Ovary (tissue), 7 donors: ENCODE measurements at regions not wholly inside any gene's neighbourhood (a gene's known extent, or its start where the extent isn't known, plus 50 kb on each side); places are given as distances from the start of the nearest gene placed in this dataset.

Experiments used
- DNase-seq, 5 donors: peaks; one replicate each; pipeline ENCODE4 v3.0.0-alpha.2; 2019 to 2020
- H3K27ac ChIP-seq, 2 donors: fragments of 200-600 bp; one replicate each; pipeline versions ENCODE4 v1.5.1 to v1.8.0; 2019 to 2022
- H3K27me3 ChIP-seq: fragments of 200-600 bp; one replicate; pipeline ENCODE4 v1.8.0; 2022
- H3K36me3 ChIP-seq: fragments of 200-600 bp; sonication (generic); one replicate; pipeline ENCODE4 v1.5.1; 2019
- H3K4me1 ChIP-seq: one replicate; pipeline ENCODE4 v1.8.1; 2013; ENCODE audit warnings: mild to moderate bottlenecking, moderate library complexity; ENCODE audit not compliant: insufficient read depth
- H3K4me3 ChIP-seq: fragments of 200-600 bp; sonication (generic); one replicate; pipeline ENCODE4 v1.5.1; 2017
- H3K9me3 ChIP-seq, 2 donors: fragments of 200-600 bp in 1 of 2; sonication (generic) in 1 of 2; one replicate each; pipeline versions ENCODE4 v1.5.1 to v1.8.1; 2013 to 2019; ENCODE audit warnings: mild to moderate bottlenecking in 1 of 2, moderate library complexity in 1 of 2
- EP300 ChIP-seq: sonication (generic); formaldehyde crosslinking; IDR thresholded peaks from one replicate; pipeline ENCODE4 v1.6.1; 2017; ENCODE audit warnings: antibody characterized with exemption
- POLR2A ChIP-seq: fragments of 450-650 bp; IDR thresholded peaks from one replicate; pipeline ENCODE4 v1.6.1; 2017; ENCODE audit warnings: antibody characterized with exemption, mild to moderate bottlenecking, moderate library complexity
- WGBS, 3 donors: extraction: QIAGEN DNeasy Blood & Tissue Kit in 1 of 3; methylation state at CpG; one replicate each; pipeline versions ENCODE4 v1.1.5 to v1.1.7; 2013 to 2017; 5-methylcytosine and 5-hydroxymethylcytosine counted together
- intact Hi-C, 4 donors: fragments of 100-400 bp; cut with DNase I; formaldehyde crosslinking; loops; one replicate each; pipeline versions ENCODE4 v1.11.0 to v1.15.1; 2022 to 2023
- TF ChIP-seq, protein P1 (sequence below), 3 donors: fragments of 450-650 bp in 2 of 3; fragments of 200-600 bp in 1 of 3; IDR thresholded peaks; one replicate each; pipeline versions ENCODE4 v1.5.1 to v1.8.0; 2016 to 2022; ENCODE audit warnings: antibody characterized with exemption in 3 of 3, mild to moderate bottlenecking in 1 of 3
- donor health status: DM: no; HTN: no; CAD: no; lungs with moderate emphysema.
- donor health status: DM: no; HTN: no; CAD: no.
- donor health status: Bipolar disorder and iron deficiency.
- donor health status: DM: no; HTN: no; CAD: no.
- donor health status: DM: yes; HTN: yes; CAD: no.

DNA sequence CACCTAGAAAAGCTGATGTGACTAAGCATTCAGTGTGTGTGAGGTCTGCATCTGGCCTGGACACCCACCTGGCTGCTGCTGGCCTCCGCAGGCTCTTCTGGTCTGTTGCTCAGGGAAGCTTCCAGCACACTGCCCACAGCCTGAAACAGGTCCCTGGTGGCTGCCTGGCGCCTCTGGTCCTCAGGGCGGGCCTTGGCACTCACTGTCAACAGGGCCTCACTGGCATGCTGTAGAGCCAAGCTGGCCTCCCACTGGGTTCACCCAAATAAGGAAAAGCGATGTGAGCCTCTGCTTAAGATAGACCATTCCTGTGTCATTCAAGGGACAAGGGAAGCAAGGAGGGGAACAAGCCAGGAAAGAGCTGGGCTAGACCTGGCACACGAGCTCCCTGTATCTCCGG is 70.6 kb upstream of the BCO1 start:
- no peaks in the 10 kb centered on the region for H3K36me3 ChIP-seq
- no peaks in the 10 kb centered on the region for H3K27me3 ChIP-seq
- H3K4me1 ChIP-seq: no peaks in the 10 kb centered on the region
- intact Hi-C loops: no loop called here
- no peak overlapping the region for H3K27ac ChIP-seq
- no peaks in the 10 kb centered on the region for H3K9me3 ChIP-seq
- WGBS, 3 donors: 73 to 87% (median 77%) methylated on average over 6 of the region's 6 CpGs
- H3K4me3 ChIP-seq: no peak overlapping the region
- TF ChIP-seq EP300 (no peak), POLR2A (no peak)
- TF ChIP-seq, protein P1, sequence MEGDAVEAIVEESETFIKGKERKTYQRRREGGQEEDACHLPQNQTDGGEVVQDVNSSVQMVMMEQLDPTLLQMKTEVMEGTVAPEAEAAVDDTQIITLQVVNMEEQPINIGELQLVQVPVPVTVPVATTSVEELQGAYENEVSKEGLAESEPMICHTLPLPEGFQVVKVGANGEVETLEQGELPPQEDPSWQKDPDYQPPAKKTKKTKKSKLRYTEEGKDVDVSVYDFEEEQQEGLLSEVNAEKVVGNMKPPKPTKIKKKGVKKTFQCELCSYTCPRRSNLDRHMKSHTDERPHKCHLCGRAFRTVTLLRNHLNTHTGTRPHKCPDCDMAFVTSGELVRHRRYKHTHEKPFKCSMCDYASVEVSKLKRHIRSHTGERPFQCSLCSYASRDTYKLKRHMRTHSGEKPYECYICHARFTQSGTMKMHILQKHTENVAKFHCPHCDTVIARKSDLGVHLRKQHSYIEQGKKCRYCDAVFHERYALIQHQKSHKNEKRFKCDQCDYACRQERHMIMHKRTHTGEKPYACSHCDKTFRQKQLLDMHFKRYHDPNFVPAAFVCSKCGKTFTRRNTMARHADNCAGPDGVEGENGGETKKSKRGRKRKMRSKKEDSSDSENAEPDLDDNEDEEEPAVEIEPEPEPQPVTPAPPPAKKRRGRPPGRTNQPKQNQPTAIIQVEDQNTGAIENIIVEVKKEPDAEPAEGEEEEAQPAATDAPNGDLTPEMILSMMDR (IDR thresholded peaks at IDR 0.05): no peak
- no peak for DNase-seq

DNA sequence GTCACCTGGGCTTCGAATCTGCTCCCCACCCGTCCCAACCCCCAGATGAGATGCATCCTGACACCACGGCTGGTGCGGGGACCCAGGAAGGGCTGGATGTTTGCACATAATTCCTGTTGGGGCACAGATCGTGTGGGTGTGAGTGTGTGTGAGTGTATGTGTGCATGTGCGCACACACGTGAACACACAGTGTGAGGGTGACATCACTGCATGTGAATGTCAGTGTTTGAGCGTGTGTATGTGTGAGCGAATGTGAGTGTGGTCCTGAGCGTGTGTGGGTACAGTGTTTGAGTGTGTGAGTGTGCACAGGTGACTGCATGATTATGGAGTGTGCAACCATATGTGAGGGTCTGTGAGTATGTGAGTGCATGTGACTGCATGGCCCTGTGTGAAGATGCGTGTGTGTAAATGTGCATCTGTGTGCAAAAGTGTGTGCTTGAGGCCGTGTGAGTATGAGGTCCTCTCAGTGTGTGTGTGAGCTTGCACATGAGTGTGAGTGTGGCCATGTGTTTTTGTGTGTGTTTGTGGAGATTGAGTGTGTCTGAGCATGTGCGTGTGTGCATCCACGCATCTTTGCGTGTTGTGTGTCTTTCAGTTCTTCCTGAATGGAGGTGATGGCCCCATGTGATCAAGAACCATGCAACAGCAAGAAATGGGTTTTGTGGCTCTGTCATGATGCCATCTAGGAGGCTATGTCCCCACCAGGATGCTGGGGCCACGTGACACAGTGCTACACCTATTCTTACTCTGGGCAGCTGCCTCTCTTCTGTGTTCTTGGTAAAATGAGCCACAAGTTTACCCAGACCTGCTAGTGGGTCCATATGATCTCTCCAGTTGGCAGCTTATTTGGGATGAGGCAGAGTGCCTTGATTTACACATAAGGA is 70.5 kb upstream of the GCSH start:
- H3K36me3 ChIP-seq: no peaks in the 10 kb centered on the region
- DNase-seq: no peak
- intact Hi-C loops: no loop called here
- no peak overlapping the region for H3K27ac ChIP-seq
- no peaks in the 10 kb centered on the region for H3K27me3 ChIP-seq
- TF ChIP-seq EP300 (no peak), POLR2A (no peak)
- TF ChIP-seq, protein P1 (IDR thresholded peaks at IDR 0.05): no peak
- no peaks in the 10 kb centered on the region for H3K9me3 ChIP-seq
- no peaks in the 10 kb centered on the region for H3K4me1 ChIP-seq
- H3K4me3 ChIP-seq: no peak overlapping the region
- 77 to 84% (median 83%) methylated on average over 16 of the region's 16 CpGs for WGBS, 3 donors

DNA sequence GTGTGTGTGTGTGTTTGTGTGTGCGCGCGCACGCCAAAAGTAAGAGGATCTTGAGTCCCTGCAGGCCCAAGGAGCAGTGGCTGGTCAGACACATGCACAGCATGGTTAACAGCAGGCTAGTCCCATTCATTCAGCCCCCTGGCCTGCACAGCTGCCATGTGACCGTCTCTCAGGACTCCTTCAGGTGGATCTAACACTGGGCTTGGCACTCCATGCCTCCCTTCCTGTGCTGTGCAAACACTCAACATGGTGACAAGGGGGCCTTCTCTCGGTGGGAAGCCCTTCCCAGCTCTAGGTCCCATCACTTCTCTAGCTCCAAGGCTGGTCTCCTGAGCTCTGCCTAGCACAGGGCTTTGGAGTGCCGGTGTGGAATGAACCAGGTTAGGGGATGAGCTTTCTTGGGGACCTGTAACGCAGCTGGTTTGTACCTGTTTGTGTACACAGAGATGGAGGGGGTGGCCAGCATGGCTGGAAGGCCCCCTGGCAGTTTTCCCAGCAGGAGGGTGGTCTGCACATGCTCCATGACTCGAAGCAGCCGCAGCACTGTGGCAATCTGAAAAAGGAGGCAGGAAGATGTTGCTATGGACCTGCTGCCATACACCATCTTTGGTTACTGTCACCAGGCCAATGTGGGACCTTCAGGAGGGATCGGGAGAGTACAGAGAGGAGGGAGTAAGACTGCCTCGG is 69.4 kb upstream of the GCSH start:
- H3K4me3 ChIP-seq: no peak overlapping the region
- intact Hi-C loops: no loop called here
- no peaks in the 10 kb centered on the region for H3K9me3 ChIP-seq
- no peak overlapping the region for H3K27ac ChIP-seq
- H3K36me3 ChIP-seq: no peaks in the 10 kb centered on the region
- H3K27me3 ChIP-seq: no peaks in the 10 kb centered on the region
- TF ChIP-seq, protein P1 (IDR thresholded peaks at IDR 0.05): no peak
- TF ChIP-seq EP300 (no peak), POLR2A (no peak)
- WGBS, 3 donors: 65 to 75% (median 71%) methylated on average over 12 of the region's 12 CpGs
- H3K4me1 ChIP-seq: no peaks in the 10 kb centered on the region
- no peak for DNase-seq

DNA sequence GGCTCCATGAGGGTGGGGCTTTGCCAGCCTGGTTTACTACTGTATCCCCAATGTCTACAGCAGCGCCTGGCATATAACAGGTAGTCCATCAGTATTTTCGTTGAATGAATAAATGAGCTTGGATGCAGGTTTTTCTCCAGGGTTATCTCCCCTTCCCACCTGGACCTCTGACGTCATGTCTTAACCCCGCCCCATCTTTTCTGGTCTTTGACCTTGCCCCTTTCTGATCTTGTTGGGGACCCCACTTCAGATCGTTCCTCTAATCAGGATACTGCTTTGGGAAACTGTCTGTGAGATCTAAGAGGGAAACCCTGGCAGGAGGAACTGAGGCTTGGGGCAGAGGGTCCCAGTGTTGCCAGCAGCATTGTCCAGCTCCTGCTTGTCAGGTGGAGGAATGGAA is 68.8 kb upstream of the GCSH start:
- H3K27me3 ChIP-seq: no peaks in the 10 kb centered on the region
- H3K27ac ChIP-seq: no peak overlapping the region
- H3K9me3 ChIP-seq: no peaks in the 10 kb centered on the region
- intact Hi-C loops: no loop called here
- no peaks in the 10 kb centered on the region for H3K36me3 ChIP-seq
- TF ChIP-seq POLR2A: no peak
- TF ChIP-seq, protein P1 (IDR thresholded peaks at IDR 0.05): no peak
- H3K4me1 ChIP-seq: no peaks in the 10 kb centered on the region
- 80 to 82% (median 81%) methylated on average over 5 of the region's 5 CpGs for WGBS, 3 donors
- no peak for DNase-seq
- H3K4me3 ChIP-seq: no peak overlapping the region
